ENCODE measurements at regions not wholly inside any gene's neighbourhood (a gene's known extent, or its start where the extent isn't known, plus 50 kb on each side); places are given as distances from the start of the nearest gene placed in this dataset.

GRCh38 chrX:11836284-11836683 is 78.2 kb downstream of the MSL3 start:
- TF ChIP-seq CTCF (IDR thresholded peaks at IDR 0.05), result no peak
- Mint-ChIP-seq H3K9me3 (peaks cover 13% of the 10 kb centered on the region), H3K27me3 (ENCODE audit: low read depth, poor library complexity) (peaks cover 14% of the 10 kb centered on the region), H3K27ac (no peak overlapping the region), H3K4me1 (no peaks in the 10 kb centered on the region), H3K36me3 (ENCODE audit: low read depth) (no peaks in the 10 kb centered on the region), H3K4me3 (no peak overlapping the region)
- DNase-seq, result no peak

- DNase-seq, result no peak
- Mint-ChIP-seq H3K27me3 (ENCODE audit: low read depth, poor library complexity) (peaks cover 14% of the 10 kb centered on the region), H3K36me3 (ENCODE audit: low read depth) (no peaks in the 10 kb centered on the region), H3K27ac (no peak overlapping the region), H3K4me1 (no peaks in the 10 kb centered on the region), H3K9me3 (peaks cover 8% of the 10 kb centered on the region), H3K4me3 (no peak overlapping the region)
- no peak for TF ChIP-seq CTCF (IDR thresholded peaks at IDR 0.05)
These were observed 79.4 kb downstream of the MSL3 start for GRCh38 chrX:11837437-11837836.

- peaks cover 8% of the 10 kb centered on the region for H3K9me3 Mint-ChIP-seq
- no peak for TF ChIP-seq CTCF (IDR thresholded peaks at IDR 0.05)
- no peaks in the 10 kb centered on the region for H3K4me1 Mint-ChIP-seq
- H3K27ac Mint-ChIP-seq, result no peak overlapping the region
- no peaks in the 10 kb centered on the region for H3K27me3 Mint-ChIP-seq (ENCODE audit: low read depth, poor library complexity)
- DNase-seq, result no peak
- no peak overlapping the region for H3K4me3 Mint-ChIP-seq
- H3K36me3 Mint-ChIP-seq (ENCODE audit: low read depth), result no peaks in the 10 kb centered on the region
These were observed 106.1 kb downstream of the MSL3 start for GRCh38 chrX:11864171-11864570.

- no peaks in the 10 kb centered on the region for H3K4me1 Mint-ChIP-seq
- peaks cover 13% of the 10 kb centered on the region for H3K9me3 Mint-ChIP-seq
- H3K4me3 Mint-ChIP-seq, result no peak overlapping the region
- TF ChIP-seq CTCF (IDR thresholded peaks at IDR 0.05), result no peak
- no peaks in the 10 kb centered on the region for H3K27me3 Mint-ChIP-seq (ENCODE audit: low read depth, poor library complexity)
- H3K27ac Mint-ChIP-seq, result no peak overlapping the region
- no peaks in the 10 kb centered on the region for H3K36me3 Mint-ChIP-seq (ENCODE audit: low read depth)
- no peak for DNase-seq
These were observed 109.7 kb downstream of the MSL3 start for GRCh38 chrX:11867610-11868345.

GRCh38 chrX:11870789-11871188 is 112.8 kb downstream of the MSL3 start:
- H3K36me3 Mint-ChIP-seq (ENCODE audit: low read depth), result no peaks in the 10 kb centered on the region
- no peaks in the 10 kb centered on the region for H3K4me1 Mint-ChIP-seq
- no peak overlapping the region for H3K27ac Mint-ChIP-seq
- H3K27me3 Mint-ChIP-seq (ENCODE audit: low read depth, poor library complexity), result no peaks in the 10 kb centered on the region
- DNase-seq, result no peak
- no peak for TF ChIP-seq CTCF (IDR thresholded peaks at IDR 0.05)
- H3K4me3 Mint-ChIP-seq, result no peak overlapping the region
- peaks cover 10% of the 10 kb centered on the region for H3K9me3 Mint-ChIP-seq

GRCh38 chrX:11881485-11882170 is 123.6 kb downstream of the MSL3 start:
- Mint-ChIP-seq H3K36me3 (ENCODE audit: low read depth) (no peaks in the 10 kb centered on the region), H3K27ac (no peak overlapping the region), H3K4me3 (no peak overlapping the region), H3K27me3 (ENCODE audit: low read depth, poor library complexity) (no peaks in the 10 kb centered on the region), H3K4me1 (no peaks in the 10 kb centered on the region), H3K9me3 (peaks cover 11% of the 10 kb centered on the region)
- DNase-seq, result no peak
- no peak for TF ChIP-seq CTCF (IDR thresholded peaks at IDR 0.05)

Data from nephron progenitor cell (in vitro differentiated cells).